ENCODE measurements at regions not wholly inside any gene's neighbourhood (a gene's known extent, or its start where the extent isn't known, plus 50 kb on each side); places are given as distances from the start of the nearest gene placed in this dataset.

DNA sequence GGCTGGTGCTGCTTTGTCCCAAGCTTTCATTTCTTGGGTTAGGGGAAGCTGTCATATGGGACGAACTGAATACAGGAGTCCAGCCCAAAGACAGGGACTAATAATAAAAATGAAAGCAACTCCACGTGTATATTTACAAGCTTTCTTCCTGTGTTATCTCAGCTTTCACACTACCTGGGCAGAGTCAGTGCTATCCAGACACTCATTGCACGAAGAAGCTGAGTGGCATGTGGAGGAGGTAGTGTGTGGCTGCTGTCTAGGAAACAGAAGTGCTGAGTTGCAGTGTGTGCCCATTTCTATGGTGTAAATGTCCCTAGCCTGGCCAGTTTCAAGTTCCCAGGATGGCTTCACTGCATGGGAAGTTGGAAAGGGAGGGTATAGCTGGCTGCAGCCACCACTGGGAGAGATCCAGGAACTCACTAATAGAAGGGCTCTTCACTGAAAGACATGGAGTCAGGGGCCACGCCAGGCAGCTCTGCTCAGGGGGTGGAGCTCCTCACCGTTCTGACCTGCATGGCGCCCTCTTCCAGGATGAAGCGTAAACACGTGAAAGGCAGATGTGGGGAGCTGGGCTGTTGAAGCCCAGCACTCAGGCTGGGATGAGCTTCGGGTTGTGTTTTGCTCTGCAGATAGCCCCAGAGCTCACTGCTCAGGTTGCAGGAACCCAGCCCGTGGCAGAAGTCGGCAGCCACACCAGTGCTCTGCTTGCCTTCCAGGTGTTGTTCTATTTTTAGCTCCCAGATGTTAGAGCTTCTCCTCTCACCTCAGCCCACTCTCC is 116.9 kb downstream of the IRX2 start:
- no peak overlapping the region for H3K27ac Mint-ChIP-seq

DNA sequence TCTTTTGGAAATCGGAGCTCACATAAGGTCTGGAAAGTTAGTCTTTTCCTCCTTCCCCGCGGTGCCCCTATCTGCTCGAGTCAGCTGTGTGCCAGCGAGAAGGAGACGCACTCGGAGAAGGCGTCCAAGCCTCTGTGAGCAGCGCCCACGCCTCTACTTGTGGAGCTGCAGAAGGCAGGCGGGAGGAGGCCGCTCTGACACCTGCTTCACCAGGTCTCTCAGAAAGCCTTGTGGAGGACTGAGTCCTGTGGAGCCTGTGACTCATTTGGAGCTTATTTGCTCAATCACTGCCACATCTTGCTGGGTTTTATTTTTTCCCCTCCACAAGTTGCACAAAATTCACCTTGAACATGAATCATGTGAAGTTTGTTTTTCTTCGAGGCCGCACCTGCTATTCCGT is 117.5 kb downstream of the IRX2 start:
- H3K4me3 Mint-ChIP-seq = no peak overlapping the region
- H3K9me3 Mint-ChIP-seq (ENCODE audit: low read depth) = no peaks in the 10 kb centered on the region
- no peak overlapping the region for H3K27ac Mint-ChIP-seq
- no peaks in the 10 kb centered on the region for H3K4me1 Mint-ChIP-seq (ENCODE audit: low read depth)
- peaks cover 1% of the 10 kb centered on the region for H3K27me3 Mint-ChIP-seq
- H3K36me3 Mint-ChIP-seq = no peaks in the 10 kb centered on the region

More for the DNA sequence above, 116.9 kb downstream of the IRX2 start:
- H3K4me3 Mint-ChIP-seq = no peak overlapping the region
- H3K4me1 Mint-ChIP-seq (ENCODE audit: low read depth) = no peaks in the 10 kb centered on the region
- peaks cover 3% of the 10 kb centered on the region for H3K27me3 Mint-ChIP-seq
- no peaks in the 10 kb centered on the region for H3K36me3 Mint-ChIP-seq
- no peaks in the 10 kb centered on the region for H3K9me3 Mint-ChIP-seq (ENCODE audit: low read depth)

DNA sequence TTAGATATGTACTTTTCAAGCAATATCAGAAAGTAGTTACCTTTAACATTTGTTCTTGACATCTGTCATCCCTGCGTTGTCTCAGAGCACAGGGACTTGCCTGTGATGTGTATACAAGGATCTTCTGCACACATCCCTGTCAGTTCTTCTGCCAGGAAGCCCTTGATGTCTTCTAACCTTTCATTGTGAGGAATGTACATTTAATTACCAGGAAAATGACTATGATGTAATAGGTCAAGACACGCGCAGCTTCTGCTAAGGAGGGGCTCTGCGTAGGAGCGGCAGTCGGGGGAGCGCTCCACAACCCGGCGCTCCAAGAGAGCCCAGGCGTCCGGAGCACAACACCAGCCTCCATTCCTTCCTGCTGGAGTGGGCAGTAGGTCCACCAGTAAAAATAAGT is 119.7 kb downstream of the IRX2 start:
- no peaks in the 10 kb centered on the region for H3K4me1 Mint-ChIP-seq (ENCODE audit: low read depth)
- H3K27me3 Mint-ChIP-seq = no peaks in the 10 kb centered on the region
- H3K4me3 Mint-ChIP-seq = no peak overlapping the region

DNA sequence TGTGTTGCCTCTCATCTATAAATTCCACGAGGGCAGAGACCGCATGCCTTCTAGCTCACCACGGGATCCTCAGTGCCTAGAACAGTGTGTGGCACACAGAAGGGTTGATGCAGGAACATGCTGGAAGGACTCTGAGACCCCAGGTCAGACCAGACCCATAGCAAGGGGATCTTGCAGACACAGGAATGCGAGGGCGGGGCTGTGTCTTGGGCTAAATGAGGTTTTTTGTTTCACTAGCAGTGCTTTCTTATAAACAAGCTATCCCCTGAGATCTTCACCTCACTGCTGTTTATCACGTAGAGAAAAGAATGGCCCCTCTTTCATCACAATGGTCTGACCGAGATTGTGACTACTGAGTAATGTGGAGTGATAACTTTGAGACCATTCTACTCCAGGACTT is 122.4 kb downstream of the IRX2 start:
- Mint-ChIP-seq H3K4me1 (ENCODE audit: low read depth) (no peaks in the 10 kb centered on the region), H3K4me3 (no peak overlapping the region), H3K27ac (no peak overlapping the region), H3K27me3 (no peaks in the 10 kb centered on the region), H3K9me3 (ENCODE audit: low read depth) (no peaks in the 10 kb centered on the region), H3K36me3 (no peaks in the 10 kb centered on the region)

More for the DNA sequence above, 119.7 kb downstream of the IRX2 start:
- Mint-ChIP-seq H3K9me3 (ENCODE audit: low read depth) (no peaks in the 10 kb centered on the region), H3K36me3 (no peaks in the 10 kb centered on the region), H3K27ac (no peak overlapping the region)

DNA sequence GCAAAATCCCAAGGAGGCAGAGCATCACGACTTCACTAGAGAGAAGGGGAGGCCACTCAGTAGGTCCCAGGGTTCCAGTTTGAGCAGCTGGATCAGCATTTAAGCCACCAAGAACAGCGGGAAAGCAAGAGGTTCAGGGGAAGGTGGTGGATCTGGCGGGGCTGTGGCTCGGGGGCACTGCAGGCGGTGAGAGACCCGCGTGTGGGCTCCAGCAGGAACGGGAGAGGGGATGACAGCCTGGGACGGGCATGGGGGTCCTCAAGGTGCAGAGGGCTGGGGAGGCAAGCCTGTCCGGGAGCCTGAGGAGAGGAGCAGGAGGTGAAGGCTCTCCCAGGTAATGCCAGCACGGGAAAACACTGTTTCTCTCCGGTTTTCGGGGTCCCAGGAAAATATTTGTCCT is 123.6 kb downstream of the IRX2 start:
- Mint-ChIP-seq H3K4me3 (no peak overlapping the region), H3K4me1 (ENCODE audit: low read depth) (no peaks in the 10 kb centered on the region), H3K36me3 (no peaks in the 10 kb centered on the region), H3K27me3 (no peaks in the 10 kb centered on the region), H3K9me3 (ENCODE audit: low read depth) (no peaks in the 10 kb centered on the region), H3K27ac (no peak overlapping the region)

DNA sequence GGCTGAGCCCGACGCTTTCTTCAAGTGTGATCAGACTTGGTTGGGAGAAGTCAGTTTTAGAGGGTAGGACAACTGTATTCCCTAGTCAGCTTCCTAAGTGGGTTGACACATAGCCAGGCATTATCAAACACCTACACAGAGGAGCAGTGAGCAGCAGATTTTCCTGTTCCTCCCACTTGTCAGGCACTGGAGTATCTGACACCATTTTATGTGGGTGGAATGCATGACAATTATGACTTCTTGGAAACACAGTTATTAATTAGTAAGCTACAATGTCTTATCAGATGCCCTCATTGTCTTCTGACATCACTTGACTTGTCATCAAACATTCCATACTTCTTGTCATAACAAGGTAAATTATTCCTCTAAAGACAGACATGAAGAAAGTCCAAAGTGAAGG is 124.9 kb downstream of the IRX2 start:
- Mint-ChIP-seq H3K4me3 (no peak overlapping the region), H3K4me1 (ENCODE audit: low read depth) (no peaks in the 10 kb centered on the region), H3K9me3 (ENCODE audit: low read depth) (no peaks in the 10 kb centered on the region), H3K27me3 (no peaks in the 10 kb centered on the region), H3K36me3 (no peaks in the 10 kb centered on the region), H3K27ac (no peak overlapping the region)

DNA sequence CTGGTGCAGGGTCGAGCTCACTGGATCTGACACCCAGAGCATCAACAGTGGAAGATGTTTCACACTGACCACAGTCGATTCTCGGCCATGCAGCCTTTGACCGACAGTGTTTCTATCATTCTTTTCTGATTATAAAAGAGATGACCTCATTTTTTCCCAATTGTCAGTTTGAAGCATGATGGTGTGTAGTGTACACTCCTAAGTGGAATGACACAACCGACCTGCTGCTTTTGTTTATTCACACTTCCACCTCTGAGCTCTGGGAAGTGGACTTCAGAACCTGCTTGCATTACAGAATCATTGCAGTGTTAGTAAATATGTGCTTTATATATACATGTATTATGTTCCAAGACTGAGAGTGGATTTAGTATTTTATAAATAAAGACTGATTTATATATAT is 128.6 kb downstream of the IRX2 start:
- Mint-ChIP-seq H3K27me3 (no peaks in the 10 kb centered on the region), H3K9me3 (ENCODE audit: low read depth) (no peaks in the 10 kb centered on the region), H3K27ac (no peak overlapping the region), H3K4me3 (no peak overlapping the region), H3K4me1 (ENCODE audit: low read depth) (no peaks in the 10 kb centered on the region), H3K36me3 (no peaks in the 10 kb centered on the region)

DNA sequence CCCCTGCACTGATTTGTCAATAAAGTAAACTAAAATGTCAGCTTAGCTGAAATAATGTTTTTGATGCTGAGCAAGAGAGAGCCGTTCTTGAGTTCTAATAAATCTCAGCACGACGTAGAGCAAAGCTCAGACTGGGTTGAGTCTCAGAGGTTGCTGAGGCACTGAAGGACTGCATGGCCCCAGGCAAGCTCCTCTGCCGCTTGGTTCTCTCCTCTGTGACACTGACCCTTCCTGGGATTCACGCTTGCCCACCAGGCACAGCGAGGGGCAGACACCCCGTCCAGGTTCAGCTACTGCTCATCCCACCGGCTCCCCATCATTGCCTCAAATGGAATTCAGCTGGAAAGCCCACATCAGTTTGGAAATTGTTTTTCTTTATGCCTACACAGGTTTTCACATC is 129.8 kb downstream of the IRX2 start:
- H3K4me3 Mint-ChIP-seq = no peak overlapping the region
- H3K27me3 Mint-ChIP-seq = no peaks in the 10 kb centered on the region
- H3K4me1 Mint-ChIP-seq (ENCODE audit: low read depth) = no peaks in the 10 kb centered on the region
- no peaks in the 10 kb centered on the region for H3K9me3 Mint-ChIP-seq (ENCODE audit: low read depth)
- no peak overlapping the region for H3K27ac Mint-ChIP-seq
- H3K36me3 Mint-ChIP-seq = no peaks in the 10 kb centered on the region

DNA sequence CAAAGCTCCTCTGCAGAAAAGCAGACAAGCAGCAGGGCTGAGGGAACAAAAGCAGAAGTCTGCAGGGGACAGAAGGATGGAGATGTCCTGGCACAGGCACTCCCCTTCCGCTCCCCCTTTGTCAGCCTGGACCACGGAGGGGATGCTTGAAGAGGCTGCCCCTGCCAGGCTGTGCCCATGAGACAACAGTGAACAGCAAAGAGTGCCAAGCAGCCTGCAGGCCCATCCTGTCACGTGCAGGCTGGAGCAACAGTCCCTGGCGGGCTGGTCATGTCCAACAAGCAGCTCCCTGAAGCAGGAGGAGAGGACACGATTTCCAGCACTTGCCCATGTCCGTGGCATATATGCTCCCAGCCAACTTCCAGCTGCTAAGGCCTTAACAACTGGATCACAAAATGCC is 132.3 kb downstream of the IRX2 start:
- H3K4me3 Mint-ChIP-seq = no peak overlapping the region
- no peak overlapping the region for H3K27ac Mint-ChIP-seq
- no peaks in the 10 kb centered on the region for H3K27me3 Mint-ChIP-seq
- H3K9me3 Mint-ChIP-seq (ENCODE audit: low read depth) = no peaks in the 10 kb centered on the region
- no peaks in the 10 kb centered on the region for H3K36me3 Mint-ChIP-seq
- no peaks in the 10 kb centered on the region for H3K4me1 Mint-ChIP-seq (ENCODE audit: low read depth)

DNA sequence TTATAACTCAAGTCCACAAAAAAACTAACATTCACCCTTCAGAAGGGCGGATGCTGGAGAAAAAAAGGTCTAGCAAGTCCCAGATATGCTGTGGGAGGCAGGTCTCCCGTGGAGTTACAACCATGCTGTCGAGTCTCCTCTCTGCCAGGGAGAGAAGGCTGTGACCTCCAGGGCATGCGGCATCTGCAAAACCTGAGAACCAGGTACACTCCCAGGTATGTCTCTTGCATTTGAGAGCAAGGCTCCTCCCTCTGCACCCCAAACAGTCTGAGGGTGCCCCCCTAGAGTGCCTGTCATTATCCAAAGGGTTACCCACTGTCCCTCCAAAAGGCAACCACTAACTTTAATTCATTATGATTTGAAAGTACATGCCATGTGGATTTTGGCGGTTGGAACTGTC is 134.0 kb downstream of the IRX2 start:
- Mint-ChIP-seq H3K36me3 (no peaks in the 10 kb centered on the region), H3K27me3 (no peaks in the 10 kb centered on the region)

DNA sequence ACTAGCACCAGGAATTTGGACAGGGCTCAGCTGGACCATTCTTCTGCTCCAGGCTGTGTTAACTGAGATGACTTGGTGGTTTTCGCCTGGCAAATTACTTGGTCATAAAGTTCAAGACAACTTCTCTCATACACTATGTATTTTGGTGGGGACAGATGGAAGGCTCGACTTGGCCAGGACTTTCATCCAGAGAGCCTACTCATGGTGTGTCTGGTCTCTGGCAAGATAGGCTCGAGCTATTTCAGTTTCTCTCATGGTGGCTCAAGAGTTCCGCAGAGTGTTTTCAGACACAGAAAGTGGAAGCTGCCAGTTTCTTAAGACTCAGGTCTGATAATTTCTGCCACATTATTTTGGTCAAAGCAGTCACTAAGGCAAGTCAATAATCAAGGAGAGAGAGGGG is 135.6 kb downstream of the IRX2 start:
- Mint-ChIP-seq H3K4me1 (ENCODE audit: low read depth) (no peaks in the 10 kb centered on the region), H3K27ac (no peak overlapping the region), H3K9me3 (ENCODE audit: low read depth) (peaks cover 3% of the 10 kb centered on the region), H3K27me3 (no peaks in the 10 kb centered on the region), H3K4me3 (no peak overlapping the region), H3K36me3 (no peaks in the 10 kb centered on the region)

More for the DNA sequence above, 134.0 kb downstream of the IRX2 start:
- Mint-ChIP-seq H3K27ac (no peak overlapping the region), H3K4me3 (no peak overlapping the region), H3K9me3 (ENCODE audit: low read depth) (peaks cover 1% of the 10 kb centered on the region), H3K4me1 (ENCODE audit: low read depth) (no peaks in the 10 kb centered on the region)

DNA sequence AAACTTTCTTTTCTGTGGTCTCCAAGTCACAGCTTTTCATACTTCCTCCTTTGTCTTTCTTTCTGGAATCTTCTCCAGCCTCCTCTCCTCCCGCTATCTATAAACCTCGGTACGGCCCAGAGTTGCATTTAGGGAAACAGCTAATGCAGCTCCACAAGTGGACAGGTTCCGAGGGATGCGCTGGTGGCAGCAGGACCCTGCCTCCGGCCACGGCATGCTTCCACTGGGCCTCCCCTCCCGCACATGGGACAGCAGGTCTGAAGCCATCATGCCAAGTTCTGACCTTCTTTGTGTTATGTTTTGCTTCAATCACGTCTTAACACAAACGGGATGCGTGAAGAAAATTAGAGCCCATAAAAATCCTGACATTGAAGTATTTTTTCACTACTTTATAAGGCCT is 136.9 kb downstream of the IRX2 start:
- Mint-ChIP-seq H3K36me3 (no peaks in the 10 kb centered on the region), H3K4me1 (ENCODE audit: low read depth) (no peaks in the 10 kb centered on the region), H3K4me3 (no peak overlapping the region), H3K9me3 (ENCODE audit: low read depth) (peaks cover 3% of the 10 kb centered on the region), H3K27ac (no peak overlapping the region), H3K27me3 (peaks cover 2% of the 10 kb centered on the region)

DNA sequence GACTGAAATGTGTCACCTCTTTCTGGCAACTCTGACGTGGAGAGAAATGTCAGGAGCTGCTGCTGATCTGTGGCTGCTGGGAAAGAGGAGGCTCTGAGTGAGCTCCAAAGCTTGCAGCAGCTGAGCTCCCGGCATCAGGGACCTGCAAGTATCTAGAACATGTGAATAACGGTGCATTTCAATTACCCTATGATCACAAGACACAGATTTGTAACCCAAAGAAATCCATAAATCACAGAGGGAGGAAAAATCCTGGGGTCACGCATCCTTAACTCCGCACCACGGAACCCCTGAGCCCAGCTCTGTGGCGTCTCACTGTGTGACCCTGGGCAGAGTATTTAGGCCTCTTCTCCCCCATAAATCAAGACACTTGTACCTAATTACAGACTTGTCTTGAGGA is 139.8 kb downstream of the IRX2 start:
- no peaks in the 10 kb centered on the region for H3K36me3 Mint-ChIP-seq
- H3K27me3 Mint-ChIP-seq = peaks cover 2% of the 10 kb centered on the region
- H3K4me3 Mint-ChIP-seq = no peak overlapping the region
- H3K27ac Mint-ChIP-seq = no peak overlapping the region
- peaks cover 3% of the 10 kb centered on the region for H3K9me3 Mint-ChIP-seq (ENCODE audit: low read depth)
- H3K4me1 Mint-ChIP-seq (ENCODE audit: low read depth) = no peaks in the 10 kb centered on the region

DNA sequence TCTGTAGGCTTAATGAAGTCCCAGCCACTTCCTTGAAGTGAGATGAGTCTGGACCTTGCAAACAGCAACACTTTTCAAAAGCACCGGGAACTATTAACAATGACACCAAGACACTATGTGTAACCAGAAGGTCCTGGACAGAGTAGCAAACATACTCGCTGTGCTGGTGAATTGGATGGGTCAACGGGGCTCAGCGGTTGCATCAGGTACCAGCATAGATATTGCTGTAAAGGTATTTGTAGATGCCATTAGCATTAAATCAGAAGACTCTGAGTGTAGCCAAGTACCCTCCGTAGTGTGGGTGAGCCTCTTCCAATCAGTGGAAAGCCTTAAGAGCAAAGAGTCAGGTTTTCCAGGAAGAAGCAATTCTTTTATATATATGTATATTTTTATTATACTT is 140.5 kb downstream of the IRX2 start:
- Mint-ChIP-seq H3K36me3 (no peaks in the 10 kb centered on the region), H3K4me3 (no peak overlapping the region), H3K4me1 (ENCODE audit: low read depth) (no peaks in the 10 kb centered on the region), H3K27ac (no peak overlapping the region), H3K27me3 (peaks cover 2% of the 10 kb centered on the region), H3K9me3 (ENCODE audit: low read depth) (peaks cover 3% of the 10 kb centered on the region)

DNA sequence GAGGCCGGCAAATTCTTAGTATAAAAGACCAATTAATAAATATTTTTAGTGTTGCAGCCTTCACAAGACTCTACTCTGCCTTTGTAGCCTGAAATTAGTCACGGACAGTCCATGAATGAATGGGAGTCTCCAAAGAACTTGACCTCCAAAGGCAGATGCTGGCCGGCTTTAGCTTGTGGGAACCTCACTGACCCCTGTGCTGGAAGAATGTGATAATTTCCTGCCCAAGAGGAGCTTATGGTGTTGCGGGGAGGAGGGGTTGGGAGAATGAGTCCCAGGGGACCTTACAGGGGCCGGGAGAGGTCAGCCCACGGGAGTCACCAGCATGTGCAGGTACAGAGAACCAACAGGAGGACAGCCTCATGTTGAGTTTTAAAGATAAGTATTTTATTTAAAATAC is 143.1 kb downstream of the IRX2 start:
- Mint-ChIP-seq H3K27ac (no peak overlapping the region), H3K4me1 (ENCODE audit: low read depth) (no peaks in the 10 kb centered on the region), H3K4me3 (no peak overlapping the region), H3K9me3 (ENCODE audit: low read depth) (peaks cover 3% of the 10 kb centered on the region), H3K36me3 (no peaks in the 10 kb centered on the region), H3K27me3 (peaks cover 3% of the 10 kb centered on the region)

DNA sequence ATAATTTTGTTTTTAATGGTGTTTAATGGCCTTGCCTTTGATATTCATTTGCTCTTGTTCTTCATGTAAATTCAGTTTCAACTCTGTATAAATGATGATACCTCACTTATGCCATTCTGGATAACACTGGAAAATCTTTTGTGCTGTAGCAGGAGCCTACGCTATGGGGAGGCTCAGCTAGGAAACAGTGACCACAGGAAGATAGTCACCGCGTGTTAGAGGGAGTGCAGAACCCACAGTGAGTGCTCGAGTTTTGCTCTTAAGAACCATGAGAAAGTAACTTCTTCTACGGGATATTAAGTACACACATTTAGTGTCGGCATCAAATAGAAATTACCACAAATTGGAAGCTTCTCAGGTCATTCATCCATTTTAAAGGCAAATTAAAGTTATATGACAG is 143.9 kb downstream of the IRX2 start:
- no peak overlapping the region for H3K27ac Mint-ChIP-seq
- H3K4me3 Mint-ChIP-seq = no peak overlapping the region
- H3K4me1 Mint-ChIP-seq (ENCODE audit: low read depth) = no peaks in the 10 kb centered on the region
- no peaks in the 10 kb centered on the region for H3K36me3 Mint-ChIP-seq
- H3K9me3 Mint-ChIP-seq (ENCODE audit: low read depth) = peaks cover 3% of the 10 kb centered on the region
- H3K27me3 Mint-ChIP-seq = peaks cover 3% of the 10 kb centered on the region
